ENCODE measurements at regions not wholly inside any gene's neighbourhood (a gene's known extent, or its start where the extent isn't known, plus 50 kb on each side); places are given as distances from the start of the nearest gene placed in this dataset.

- intact Hi-C loops (cut with DNase I; ENCODE audit: low total_unique reads) = no loop called here
- 53 to 71% methylated on average over 5 of the region's 5 CpGs for WGBS, 2 donors
- TF ChIP-seq CTCF (IDR thresholded peaks at IDR 0.05) (no peak), POLR2A (IDR thresholded peaks at IDR 0.05) (no peak)
- DNase-seq (ENCODE audit: low spot score in 2 of 2) = no peak
- H3K4me3 ChIP-seq (ENCODE audit: low read depth, poor library complexity, severe bottlenecking) = no peak overlapping the region
Observed at GRCh38 chr4:140260227-140260626, 106.2 kb upstream of the MAML3 start.

GRCh38 chr4:140258476-140258875 is 104.5 kb upstream of the MAML3 start:
- H3K4me3 ChIP-seq (ENCODE audit: low read depth, poor library complexity, severe bottlenecking) = no peak overlapping the region
- TF ChIP-seq POLR2A (IDR thresholded peaks at IDR 0.05) (no peak), CTCF (IDR thresholded peaks at IDR 0.05) (no peak)
- WGBS, 2 donors = 96 to 98% methylated on average over 3 of the region's 3 CpGs
- no peak for DNase-seq (ENCODE audit: low spot score in 2 of 2)
- intact Hi-C loops (cut with DNase I; ENCODE audit: low total_unique reads) = loop anchor here (10.0 kb wide), 1 partner anchor 524 kb away; no protein-coding TSS in a partner anchor

GRCh38 chr4:140257461-140258305 is 103.7 kb upstream of the MAML3 start:
- 65 to 72% methylated on average over 10 of the region's 10 CpGs for WGBS, 2 donors
- no peak overlapping the region for H3K4me3 ChIP-seq (ENCODE audit: low read depth, poor library complexity, severe bottlenecking)
- DNase-seq (ENCODE audit: low spot score in 2 of 2) = no peak
- intact Hi-C loops (cut with DNase I; ENCODE audit: low total_unique reads) = loop anchor here (10.0 kb wide), 1 partner anchor 523 kb away; no protein-coding TSS in a partner anchor
- TF ChIP-seq POLR2A (IDR thresholded peaks at IDR 0.05) (no peak), CTCF (IDR thresholded peaks at IDR 0.05) (no peak)

GRCh38 chr4:140256941-140257340 is 103.0 kb upstream of the MAML3 start:
- no peak overlapping the region for H3K4me3 ChIP-seq (ENCODE audit: low read depth, poor library complexity, severe bottlenecking)
- TF ChIP-seq CTCF (IDR thresholded peaks at IDR 0.05) = no peak
- TF ChIP-seq POLR2A (IDR thresholded peaks at IDR 0.05) = no peak
- intact Hi-C loops (cut with DNase I; ENCODE audit: low total_unique reads) = loop anchor here (10.0 kb wide), 1 partner anchor 522 kb away; no protein-coding TSS in a partner anchor
- 86 to 90% methylated on average over 2 of the region's 2 CpGs for WGBS, 2 donors
- no peak for DNase-seq (ENCODE audit: low spot score in 2 of 2)

GRCh38 chr4:140256335-140256734 is 102.4 kb upstream of the MAML3 start:
- no peak overlapping the region for H3K4me3 ChIP-seq (ENCODE audit: low read depth, poor library complexity, severe bottlenecking)
- DNase-seq (ENCODE audit: low spot score in 2 of 2) = no peak
- WGBS, 2 donors = 60% methylated on average over 2 of the region's 2 CpGs
- no peak for TF ChIP-seq CTCF (IDR thresholded peaks at IDR 0.05)
- no peak for TF ChIP-seq POLR2A (IDR thresholded peaks at IDR 0.05)
- intact Hi-C loops (cut with DNase I; ENCODE audit: low total_unique reads) = loop anchor here (10.0 kb wide), 1 partner anchor 522 kb away; no protein-coding TSS in a partner anchor

All from lower leg skin (tissue), 4 donors.